DND-41 (cell line): ENCODE measurements at regions not wholly inside any gene's neighbourhood (a gene's known extent, or its start where the extent isn't known, plus 50 kb on each side); places are given as distances from the start of the nearest gene placed in this dataset.

Source experiments
- ATAC-seq: fragments of 200-7000 bp; cut with Tn5 transposase; 3 replicates; pipeline ENCODE4 v1.9.1; 2021; ENCODE audit warnings: low read depth; ENCODE audit not compliant: insufficient read depth
- DNase-seq: peaks from one replicate; pipeline ENCODE4 v3.0.0-alpha.2; 2020
- H2AFZ ChIP-seq: 2 replicates; pipeline ENCODE4 v1.6.0; 2012; ENCODE audit warnings: low read depth, low read length
- H3K27ac ChIP-seq: 2 replicates; pipeline ENCODE4 v1.5.1; 2012; ENCODE audit warnings: low read length, inconsistent platforms
- H3K27me3 ChIP-seq: fragments of 200-600 bp; sonication (generic); 2 replicates; pipeline ENCODE4 v1.6.0; 2012; ENCODE audit warnings: low read length, mild to moderate bottlenecking, inconsistent platforms; ENCODE audit not compliant: insufficient read depth, poor library complexity
- H3K36me3 ChIP-seq: 2 replicates; pipeline ENCODE4 v1.5.1; 2012; ENCODE audit warnings: low read length, inconsistent platforms; ENCODE audit not compliant: insufficient read depth
- H3K4me1 ChIP-seq: 2 replicates; pipeline ENCODE4 v1.5.1; 2012; ENCODE audit warnings: mild to moderate bottlenecking, low read length; ENCODE audit not compliant: insufficient read depth
- H3K4me2 ChIP-seq: 2 replicates; pipeline ENCODE4 v1.6.0; 2012; ENCODE audit warnings: mild to moderate bottlenecking, moderate library complexity, low read length, inconsistent platforms; ENCODE audit not compliant: insufficient read depth
- H3K4me3 ChIP-seq, 2 experiments: fragments of 200-600 bp in 1 of 2; shearing (Covaris generic) in 1 of 2; 2 replicates each; pipeline ENCODE4 v1.5.1; 2012 to 2016; ENCODE audit warnings: inconsistent platforms in 2 of 2, low read length in 2 of 2, mild to moderate bottlenecking in 2 of 2, low read depth in 1 of 2, moderate library complexity in 1 of 2
- H3K79me2 ChIP-seq: 2 replicates; pipeline ENCODE4 v1.6.0; 2012; ENCODE audit warnings: low read length, inconsistent platforms; ENCODE audit not compliant: insufficient read depth
- H3K9ac ChIP-seq: 2 replicates; pipeline ENCODE4 v1.6.0; 2012; ENCODE audit warnings: low read depth, mild to moderate bottlenecking, inconsistent platforms, low read length, moderate library complexity
- H3K9me3 ChIP-seq: 2 replicates; pipeline ENCODE4 v1.5.1; 2012; ENCODE audit warnings: low read length, moderate library complexity, mild to moderate bottlenecking, inconsistent platforms; ENCODE audit not compliant: insufficient read depth, severe bottlenecking
- H4K20me1 ChIP-seq: 2 replicates; pipeline ENCODE4 v1.6.0; 2012; ENCODE audit warnings: low read length; ENCODE audit not compliant: insufficient read depth
- EZH2 ChIP-seq: IDR thresholded peaks from 3 replicates; pipeline ENCODE4 v1.6.1; 2012; ENCODE audit warnings: borderline replicate concordance, low read depth, mild to moderate bottlenecking, moderate library complexity, low read length, inconsistent platforms; ENCODE audit not compliant: severe bottlenecking
- TF ChIP-seq, protein P1 (sequence below): IDR thresholded peaks from 2 replicates; pipeline ENCODE4 v1.5.1; 2012; ENCODE audit warnings: borderline replicate concordance, low read length, moderate library complexity, mild to moderate bottlenecking; ENCODE audit not compliant: poor library complexity, severe bottlenecking; ENCODE audit errors: extremely low read depth

DNA sequence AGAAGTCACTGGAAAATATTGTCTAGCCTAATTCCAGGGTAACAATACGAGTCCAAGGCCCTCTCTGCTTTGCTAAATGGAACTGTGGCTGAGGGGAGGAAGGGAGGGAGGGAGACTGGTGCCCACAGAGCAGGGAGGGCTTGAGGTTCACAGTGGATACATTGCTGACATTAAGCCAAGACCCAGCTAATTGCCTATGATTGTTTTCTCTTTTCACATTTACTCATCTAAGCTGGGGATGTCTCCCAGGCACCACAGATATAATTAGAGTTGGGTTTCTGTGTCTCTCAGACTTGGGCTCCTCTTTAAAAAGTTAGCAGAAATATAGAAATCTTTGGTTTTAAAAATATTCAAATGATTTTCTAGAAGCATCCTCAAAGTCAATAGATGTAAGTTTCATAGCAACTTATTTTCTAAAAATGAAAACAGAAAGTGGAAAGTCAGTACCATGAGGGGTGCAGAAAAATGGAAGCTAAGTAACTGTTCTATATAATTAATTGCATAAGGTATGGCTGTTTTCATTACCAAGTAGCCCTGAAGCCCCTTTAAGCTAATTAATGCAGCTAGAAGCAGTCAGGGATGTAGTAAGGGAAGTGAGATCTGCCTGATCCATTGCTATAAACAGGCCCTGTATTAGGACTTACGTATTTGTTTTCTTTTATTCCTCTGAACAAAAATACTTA, 259.8 kb downstream of the NDUFS4 start:
- no peaks in the 10 kb centered on the region for H3K79me2 ChIP-seq
- no peaks in the 10 kb centered on the region for H3K9me3 ChIP-seq
- no peak overlapping the region for H3K27ac ChIP-seq
- H2AFZ ChIP-seq = no peak overlapping the region
- H3K4me1 ChIP-seq = no peaks in the 10 kb centered on the region
- H3K4me3 ChIP-seq = no peak overlapping the region
- DNase-seq (no peak), ATAC-seq (no peak)
- no peaks in the 10 kb centered on the region for H3K36me3 ChIP-seq
- no peak overlapping the region for H3K9ac ChIP-seq
- no peak overlapping the region for H3K4me2 ChIP-seq
- no peaks in the 10 kb centered on the region for H4K20me1 ChIP-seq
- TF ChIP-seq EZH2 = no peak
- TF ChIP-seq, protein P1, sequence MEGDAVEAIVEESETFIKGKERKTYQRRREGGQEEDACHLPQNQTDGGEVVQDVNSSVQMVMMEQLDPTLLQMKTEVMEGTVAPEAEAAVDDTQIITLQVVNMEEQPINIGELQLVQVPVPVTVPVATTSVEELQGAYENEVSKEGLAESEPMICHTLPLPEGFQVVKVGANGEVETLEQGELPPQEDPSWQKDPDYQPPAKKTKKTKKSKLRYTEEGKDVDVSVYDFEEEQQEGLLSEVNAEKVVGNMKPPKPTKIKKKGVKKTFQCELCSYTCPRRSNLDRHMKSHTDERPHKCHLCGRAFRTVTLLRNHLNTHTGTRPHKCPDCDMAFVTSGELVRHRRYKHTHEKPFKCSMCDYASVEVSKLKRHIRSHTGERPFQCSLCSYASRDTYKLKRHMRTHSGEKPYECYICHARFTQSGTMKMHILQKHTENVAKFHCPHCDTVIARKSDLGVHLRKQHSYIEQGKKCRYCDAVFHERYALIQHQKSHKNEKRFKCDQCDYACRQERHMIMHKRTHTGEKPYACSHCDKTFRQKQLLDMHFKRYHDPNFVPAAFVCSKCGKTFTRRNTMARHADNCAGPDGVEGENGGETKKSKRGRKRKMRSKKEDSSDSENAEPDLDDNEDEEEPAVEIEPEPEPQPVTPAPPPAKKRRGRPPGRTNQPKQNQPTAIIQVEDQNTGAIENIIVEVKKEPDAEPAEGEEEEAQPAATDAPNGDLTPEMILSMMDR = no peak
- no peaks in the 10 kb centered on the region for H3K27me3 ChIP-seq

DNA sequence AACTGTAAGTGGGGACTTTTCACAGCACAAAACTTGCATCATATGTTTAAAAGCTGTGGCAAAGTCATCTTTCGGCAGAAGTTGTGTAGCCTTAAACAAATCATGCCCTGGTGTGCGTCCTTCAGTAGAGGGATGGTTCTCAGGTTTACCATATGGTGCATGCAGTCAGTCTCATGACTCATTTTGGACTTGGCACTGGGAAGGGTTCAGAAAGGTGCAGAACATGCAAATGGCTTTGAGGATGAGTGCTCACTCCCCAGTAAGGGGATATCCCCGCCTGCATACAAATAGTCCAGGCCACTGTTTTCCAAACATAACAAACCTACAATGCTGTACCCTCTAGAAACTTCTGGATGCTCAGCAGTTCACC, 260.3 kb downstream of the NDUFS4 start:
- H3K4me2 ChIP-seq = no peak overlapping the region
- no peak overlapping the region for H3K4me3 ChIP-seq
- H3K9ac ChIP-seq = no peak overlapping the region
- no peaks in the 10 kb centered on the region for H3K27me3 ChIP-seq
- DNase-seq (no peak), ATAC-seq (no peak)
- H3K27ac ChIP-seq = no peak overlapping the region
- H3K4me1 ChIP-seq = no peaks in the 10 kb centered on the region
- no peak for TF ChIP-seq EZH2
- TF ChIP-seq, protein P1 = no peak
- no peaks in the 10 kb centered on the region for H4K20me1 ChIP-seq
- H3K79me2 ChIP-seq = no peaks in the 10 kb centered on the region
- no peaks in the 10 kb centered on the region for H3K9me3 ChIP-seq
- H2AFZ ChIP-seq = no peak overlapping the region
- H3K36me3 ChIP-seq = no peaks in the 10 kb centered on the region

DNA sequence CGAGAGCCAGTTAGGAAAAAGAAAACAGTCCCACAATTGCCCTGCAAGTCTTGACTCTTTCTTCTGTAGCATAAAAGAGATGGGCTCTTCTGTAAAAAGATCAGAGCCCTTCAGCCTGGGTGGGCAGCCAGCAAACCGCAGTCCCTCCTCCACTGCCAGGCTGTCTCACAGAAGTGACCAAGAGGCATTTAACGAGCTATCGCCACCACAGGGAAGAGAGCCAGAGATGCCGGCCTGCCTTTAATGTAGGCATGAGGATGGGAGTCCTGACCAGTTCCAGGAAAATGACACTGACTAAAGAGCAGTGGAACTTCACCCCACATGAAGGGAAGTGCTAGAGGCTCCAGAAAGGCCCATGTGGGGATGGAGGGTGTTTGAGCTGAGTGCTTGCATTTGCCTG, 264.6 kb downstream of the NDUFS4 start:
- ATAC-seq = no peak
- Histone ChIP-seq H3K27ac (no peak overlapping the region), H4K20me1 (no peaks in the 10 kb centered on the region), H3K4me2 (no peak overlapping the region), H3K36me3 (no peaks in the 10 kb centered on the region), H3K4me3 (no peak overlapping the region), H3K79me2 (no peaks in the 10 kb centered on the region), H3K27me3 (no peaks in the 10 kb centered on the region), H3K9ac (no peak overlapping the region), H3K9me3 (no peaks in the 10 kb centered on the region), H3K4me1 (no peaks in the 10 kb centered on the region), H2AFZ (no peak overlapping the region)
- no peak for DNase-seq
- TF ChIP-seq, protein P1 = no peak
- no peak for TF ChIP-seq EZH2
